ENCODE measurements at regions not wholly inside any gene's neighbourhood (a gene's known extent, or its start where the extent isn't known, plus 50 kb on each side); places are given as distances from the start of the nearest gene placed in this dataset.

DNA sequence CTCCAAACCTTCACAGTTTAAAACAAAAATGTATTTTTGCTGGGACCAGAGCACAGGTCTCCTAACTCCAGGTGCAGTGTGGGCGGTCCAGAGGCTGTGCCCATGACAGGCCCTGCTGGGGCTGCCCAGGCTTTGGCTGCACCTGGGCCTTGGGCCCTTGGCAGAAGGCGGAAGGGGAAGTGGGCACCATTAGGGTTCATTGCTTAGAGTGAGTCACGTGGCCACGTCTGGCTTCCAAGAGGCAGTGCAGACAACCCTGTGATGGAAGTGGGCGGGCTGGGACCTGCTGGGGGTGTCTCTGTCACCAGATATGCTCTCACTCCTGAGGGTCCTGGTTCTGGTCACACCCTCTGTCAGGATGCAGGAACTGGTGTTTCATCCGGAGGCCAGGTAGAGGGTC lies 302.2 kb downstream of the QKI start:
- Histone ChIP-seq H3K4me3 (ENCODE audit: low read depth, low read length) (no peak overlapping the region), H3K36me3 (replicated peaks) (no peaks in the 10 kb centered on the region), H3K27me3 (replicated peaks) (no peaks in the 10 kb centered on the region), H3K27ac (no peak overlapping the region)
- in situ Hi-C loops (cut with HindIII; ENCODE audit: low pct_ligation_motif_present, low sequenced_read_pairs) = no loop called here
- TF ChIP-seq, protein P1, sequence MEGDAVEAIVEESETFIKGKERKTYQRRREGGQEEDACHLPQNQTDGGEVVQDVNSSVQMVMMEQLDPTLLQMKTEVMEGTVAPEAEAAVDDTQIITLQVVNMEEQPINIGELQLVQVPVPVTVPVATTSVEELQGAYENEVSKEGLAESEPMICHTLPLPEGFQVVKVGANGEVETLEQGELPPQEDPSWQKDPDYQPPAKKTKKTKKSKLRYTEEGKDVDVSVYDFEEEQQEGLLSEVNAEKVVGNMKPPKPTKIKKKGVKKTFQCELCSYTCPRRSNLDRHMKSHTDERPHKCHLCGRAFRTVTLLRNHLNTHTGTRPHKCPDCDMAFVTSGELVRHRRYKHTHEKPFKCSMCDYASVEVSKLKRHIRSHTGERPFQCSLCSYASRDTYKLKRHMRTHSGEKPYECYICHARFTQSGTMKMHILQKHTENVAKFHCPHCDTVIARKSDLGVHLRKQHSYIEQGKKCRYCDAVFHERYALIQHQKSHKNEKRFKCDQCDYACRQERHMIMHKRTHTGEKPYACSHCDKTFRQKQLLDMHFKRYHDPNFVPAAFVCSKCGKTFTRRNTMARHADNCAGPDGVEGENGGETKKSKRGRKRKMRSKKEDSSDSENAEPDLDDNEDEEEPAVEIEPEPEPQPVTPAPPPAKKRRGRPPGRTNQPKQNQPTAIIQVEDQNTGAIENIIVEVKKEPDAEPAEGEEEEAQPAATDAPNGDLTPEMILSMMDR (IDR thresholded peaks at IDR 0.05; ENCODE audit: low read depth, low read length, missing control alignments) = no peak
- DNase-seq = no peak

DNA sequence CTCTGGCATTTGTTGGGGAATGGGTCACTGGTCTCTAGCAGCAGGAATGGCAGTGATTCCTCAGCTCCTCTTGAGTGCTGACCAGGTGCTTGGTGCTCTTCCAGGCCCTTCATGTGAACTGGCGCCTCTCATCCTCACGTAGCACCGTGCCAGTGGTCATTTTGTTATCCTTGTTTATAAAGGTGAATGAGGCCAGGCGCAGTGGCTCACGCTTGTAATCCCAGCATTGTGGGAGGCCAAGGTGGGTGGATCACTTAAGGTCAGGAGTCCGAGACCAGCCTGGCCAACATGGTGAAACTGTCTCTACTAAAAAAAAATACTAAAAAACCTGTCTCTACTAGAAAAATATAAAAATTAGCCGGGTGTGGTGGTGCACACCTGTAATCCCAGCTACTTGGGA lies 301.3 kb downstream of the QKI start:
- H3K27ac ChIP-seq = no peak overlapping the region
- no peaks in the 10 kb centered on the region for H3K27me3 ChIP-seq (replicated peaks)
- in situ Hi-C loops (cut with HindIII; ENCODE audit: low pct_ligation_motif_present, low sequenced_read_pairs) = no loop called here
- H3K36me3 ChIP-seq (replicated peaks) = no peaks in the 10 kb centered on the region
- TF ChIP-seq, protein P1 (IDR thresholded peaks at IDR 0.05; ENCODE audit: low read depth, low read length, missing control alignments) = no peak
- no peak for DNase-seq
- no peak overlapping the region for H3K4me3 ChIP-seq (ENCODE audit: low read depth, low read length)

DNA sequence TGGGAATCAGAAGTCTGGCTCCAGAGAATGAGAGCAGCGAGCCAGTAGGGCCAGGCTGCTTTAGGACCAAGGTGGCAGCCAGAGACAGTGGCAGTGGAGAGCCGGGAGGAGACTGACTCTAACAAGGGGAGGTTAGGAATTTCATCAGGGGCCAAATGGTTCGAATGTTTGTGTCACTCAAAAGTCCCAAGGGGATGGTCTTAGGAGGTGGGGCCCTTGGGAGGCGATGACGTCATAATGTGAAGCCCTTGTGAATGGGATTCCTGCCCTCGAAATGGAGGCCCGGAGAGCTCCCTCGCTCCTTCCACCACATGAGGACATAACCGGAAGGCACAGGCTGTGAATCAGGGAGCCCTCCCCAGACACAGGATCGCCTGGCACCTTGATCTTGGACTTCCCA lies 299.7 kb downstream of the QKI start:
- no peaks in the 10 kb centered on the region for H3K36me3 ChIP-seq (replicated peaks)
- no peak for DNase-seq
- TF ChIP-seq, protein P1 (IDR thresholded peaks at IDR 0.05; ENCODE audit: low read depth, low read length, missing control alignments) = no peak
- in situ Hi-C loops (cut with HindIII; ENCODE audit: low pct_ligation_motif_present, low sequenced_read_pairs) = no loop called here
- no peak overlapping the region for H3K27ac ChIP-seq
- no peak overlapping the region for H3K4me3 ChIP-seq (ENCODE audit: low read depth, low read length)
- no peaks in the 10 kb centered on the region for H3K27me3 ChIP-seq (replicated peaks)

DNA sequence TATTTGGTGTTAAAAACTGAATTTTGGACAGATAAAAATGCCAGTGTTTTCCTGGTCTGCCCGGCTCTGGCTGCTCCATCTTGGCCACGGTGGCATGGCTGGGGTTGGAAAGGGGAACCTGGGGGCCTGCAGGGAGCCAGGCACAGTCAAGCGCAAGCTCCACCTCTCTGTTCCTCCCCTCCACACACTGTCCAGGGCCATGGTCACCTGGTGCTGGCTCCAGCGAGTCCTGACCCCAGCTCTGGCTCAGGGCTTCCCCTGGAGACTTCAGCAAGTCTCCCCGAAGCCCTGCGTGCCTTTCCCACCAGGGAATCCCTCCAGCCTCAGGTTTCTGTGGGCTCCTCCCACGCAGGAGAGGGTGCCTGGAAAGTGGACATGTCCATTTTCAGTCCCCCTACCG lies 298.5 kb downstream of the QKI start:
- DNase-seq = no peak
- Histone ChIP-seq H3K36me3 (replicated peaks) (no peaks in the 10 kb centered on the region), H3K27me3 (replicated peaks) (no peaks in the 10 kb centered on the region), H3K27ac (no peak overlapping the region), H3K4me3 (ENCODE audit: low read depth, low read length) (no peak overlapping the region)
- TF ChIP-seq, protein P1 (IDR thresholded peaks at IDR 0.05; ENCODE audit: low read depth, low read length, missing control alignments) = no peak
- in situ Hi-C loops (cut with HindIII; ENCODE audit: low pct_ligation_motif_present, low sequenced_read_pairs) = no loop called here

DNA sequence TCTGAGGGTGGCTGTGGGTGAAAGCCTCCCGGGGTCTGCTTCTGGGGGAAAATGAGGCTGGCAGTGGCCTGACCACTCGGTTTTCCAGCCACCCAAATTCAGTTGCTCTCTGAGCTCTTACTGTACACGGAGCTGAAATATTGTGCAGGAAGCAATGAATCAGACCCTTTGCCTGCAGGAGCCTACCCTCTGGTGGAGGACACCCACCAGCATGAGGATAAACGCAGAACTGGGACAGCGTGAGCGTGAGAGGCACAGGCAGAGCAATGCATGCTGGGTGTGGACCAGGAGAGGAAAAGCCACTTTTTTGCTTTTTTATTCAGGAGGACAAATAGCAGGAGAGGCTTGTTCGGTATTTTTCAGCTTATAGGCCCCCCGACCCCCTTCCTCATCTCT lies 298.0 kb downstream of the QKI start:
- no peak overlapping the region for H3K4me3 ChIP-seq (ENCODE audit: low read depth, low read length)
- no peaks in the 10 kb centered on the region for H3K27me3 ChIP-seq (replicated peaks)
- TF ChIP-seq, protein P1 (IDR thresholded peaks at IDR 0.05; ENCODE audit: low read depth, low read length, missing control alignments) = peak; percentile 20
- H3K27ac ChIP-seq = no peak overlapping the region
- H3K36me3 ChIP-seq (replicated peaks) = no peaks in the 10 kb centered on the region
- in situ Hi-C loops (cut with HindIII; ENCODE audit: low pct_ligation_motif_present, low sequenced_read_pairs) = no loop called here
- DNase-seq = no peak

All from brain microvascular endothelial cell (primary cell).